Stimulated activated CD4-positive, alpha-beta T cell treated with anti-CD3 and anti-CD28 coated beads, TNF-alpha, amount 100 ng/mL, for 24 hours (primary cell): ENCODE measurements at regions not wholly inside any gene's neighbourhood (a gene's known extent, or its start where the extent isn't known, plus 50 kb on each side); places are given as distances from the start of the nearest gene placed in this dataset.
"Not testable (repeated sequence)": the region's sequence is repeated elsewhere in the genome, so short reads cannot be mapped to it uniquely, and the experiment has no call there.

Experiments
- DNase-seq, 3 experiments: peaks; one replicate each; pipeline ENCODE4 v3.0.0-alpha.2; 2020; ENCODE audit warnings: low read depth in 3 of 3

GRCh38 chr20:47929368-47930115, 144.3 kb upstream of the SULF2 start:
- DNase-seq = no peak

- DNase-seq = no peak
Measured at GRCh38 chr20:47927944-47928343, 142.7 kb upstream of the SULF2 start.

GRCh38 chr20:47927385-47927851, 142.1 kb upstream of the SULF2 start:
- no peak for DNase-seq

- no peak for DNase-seq
Measured at GRCh38 chr20:47926731-47927130, 141.4 kb upstream of the SULF2 start.

- no peak for DNase-seq
Measured at GRCh38 chr20:47925593-47925992, 140.3 kb upstream of the SULF2 start.

GRCh38 chr20:47922269-47922668, 137.0 kb upstream of the SULF2 start:
- no peak for DNase-seq

GRCh38 chr20:47921829-47922228, 136.5 kb upstream of the SULF2 start:
- DNase-seq = not testable (repeated sequence)

GRCh38 chr20:47921408-47921807, 136.1 kb upstream of the SULF2 start:
- DNase-seq = no peak

- DNase-seq = no peak
Measured at GRCh38 chr20:47917549-47918070, 132.3 kb upstream of the SULF2 start.

GRCh38 chr20:47915495-47915894, 130.2 kb upstream of the SULF2 start:
- DNase-seq = no peak

- DNase-seq = no peak
Measured at GRCh38 chr20:47914792-47915191, 129.5 kb upstream of the SULF2 start.

- DNase-seq = not testable (repeated sequence)
Measured at GRCh38 chr20:47912786-47913501, 127.7 kb upstream of the SULF2 start.

GRCh38 chr20:47912165-47912564, 126.9 kb upstream of the SULF2 start:
- not testable (repeated sequence) for DNase-seq

- DNase-seq = not testable (repeated sequence)
Measured at GRCh38 chr20:47909696-47910369, 124.6 kb upstream of the SULF2 start.

- not testable (repeated sequence) for DNase-seq
Measured at GRCh38 chr20:47908361-47909035, 123.2 kb upstream of the SULF2 start.

GRCh38 chr20:47907951-47908350, 122.7 kb upstream of the SULF2 start:
- not testable (repeated sequence) for DNase-seq

GRCh38 chr20:47907031-47907675, 121.9 kb upstream of the SULF2 start:
- DNase-seq = no peak

- no peak for DNase-seq
Measured at GRCh38 chr20:47906348-47906660, 121.0 kb upstream of the SULF2 start.

GRCh38 chr20:47905628-47906347, 120.5 kb upstream of the SULF2 start:
- no peak for DNase-seq

GRCh38 chr20:47903009-47903408, 117.7 kb upstream of the SULF2 start:
- not testable (repeated sequence) for DNase-seq

GRCh38 chr20:47899313-47899712, 114.0 kb upstream of the SULF2 start:
- DNase-seq = not testable (repeated sequence)
